Breast epithelium (tissue), 3 donors: ENCODE measurements at regions not wholly inside any gene's neighbourhood (a gene's known extent, or its start where the extent isn't known, plus 50 kb on each side); places are given as distances from the start of the nearest gene placed in this dataset.

Experiments used
- CTCF ChIP-seq, 3 donors: fragments of 450-650 bp; IDR thresholded peaks; one replicate each; pipeline ENCODE4 v1.5.1; 2016 to 2017; ENCODE audit warnings: antibody characterized with exemption in 3 of 3, mild to moderate bottlenecking in 3 of 3, moderate library complexity in 3 of 3
- POLR2A ChIP-seq: fragments of 450-650 bp; IDR thresholded peaks from one replicate; pipeline ENCODE4 v1.6.1; 2016; ENCODE audit warnings: antibody characterized with exemption, mild to moderate bottlenecking, moderate library complexity
- POLR2AphosphoS5 ChIP-seq, 3 donors: sonication (generic); formaldehyde crosslinking; IDR thresholded peaks; one replicate each; pipeline ENCODE4 v1.6.1; 2017; ENCODE audit warnings: antibody characterized with exemption in 3 of 3

GRCh38 chr14:38839694-38840365, 263.2 kb downstream of the SEC23A start:
- TF ChIP-seq CTCF (IDR thresholded peaks at IDR 0.05) (no peak), POLR2A (no peak), POLR2AphosphoS5 (IDR thresholded peaks at IDR 0.05) (no peak)
